Neural cell (in vitro differentiated cells): ENCODE measurements at regions not wholly inside any gene's neighbourhood (a gene's known extent, or its start where the extent isn't known, plus 50 kb on each side); places are given as distances from the start of the nearest gene placed in this dataset.

ENCODE experiments used
- H2AFZ ChIP-seq: fragments of 200-600, 300-800 bp; sonication (generic), shearing (Covaris generic); 2 replicates; pipeline ENCODE4 v1.6.0; 2014; ENCODE audit warnings: low read depth, mild to moderate bottlenecking, antibody characterized with exemption, low read length, moderate library complexity
- H3F3A ChIP-seq: fragments of 200-600 bp; shearing (Covaris generic); 2 replicates; pipeline ENCODE4 v1.6.1; 2016; ENCODE audit warnings: mild to moderate bottlenecking, moderate library complexity, mixed read lengths, antibody characterized with exemption, low read length; ENCODE audit not compliant: insufficient read depth, poor library complexity, severe bottlenecking
- H3K27ac ChIP-seq: fragments of 200-600, 300-800 bp; sonication (generic), shearing (Covaris generic); 2 replicates; pipeline ENCODE4 v1.5.1; 2014; ENCODE audit warnings: mild to moderate bottlenecking, low read length, moderate library complexity
- H3K27me3 ChIP-seq: fragments of 300-800, 200-600 bp; sonication (generic), shearing (Covaris generic); 2 replicates; pipeline ENCODE4 v1.6.0; 2014; ENCODE audit warnings: mild to moderate bottlenecking, low read depth, low read length, moderate library complexity; ENCODE audit not compliant: insufficient read depth
- H3K36me3 ChIP-seq: fragments of 300-800, 200-600 bp; sonication (generic), shearing (Covaris generic); 2 replicates; pipeline ENCODE4 v1.5.1; 2014; ENCODE audit warnings: mild to moderate bottlenecking, antibody characterized with exemption, low read length, moderate library complexity; ENCODE audit not compliant: insufficient read depth
- H3K4me2 ChIP-seq: fragments of 300-800, 200-600 bp; sonication (generic), shearing (Covaris generic); 2 replicates; pipeline ENCODE4 v1.6.0; 2014; ENCODE audit warnings: mild to moderate bottlenecking, low read length
- H3K4me3 ChIP-seq: fragments of 300-800, 200-600 bp; sonication (generic), shearing (Covaris generic); 2 replicates; pipeline ENCODE4 v1.5.1; 2014; ENCODE audit warnings: mild to moderate bottlenecking, low read length, moderate library complexity
- H3K79me2 ChIP-seq: fragments of 200-600 bp; shearing (Covaris generic); replicated peaks from 2 replicates; pipeline ENCODE4 v1.6.0; 2014; ENCODE audit warnings: mild to moderate bottlenecking, low read length, moderate library complexity; ENCODE audit not compliant: insufficient read depth
- H3K9ac ChIP-seq: fragments of 300-800, 200-600 bp; sonication (generic), shearing (Covaris generic); 2 replicates; pipeline ENCODE4 v1.6.1; 2016; ENCODE audit warnings: mild to moderate bottlenecking, low read length, mixed read lengths
- H3K9me2 ChIP-seq: fragments of 200-600 bp; shearing (Covaris generic); 2 replicates; pipeline ENCODE4 v1.6.1; 2016; ENCODE audit warnings: mild to moderate bottlenecking, low read length, mixed read lengths; ENCODE audit not compliant: insufficient read depth
- H3K9me3 ChIP-seq: fragments of 200-600, 300-800 bp; sonication (generic), shearing (Covaris generic); 2 replicates; pipeline ENCODE4 v1.6.1; 2016; ENCODE audit warnings: mild to moderate bottlenecking, mixed run types, low read length, moderate library complexity, mixed read lengths
- H4K20me1 ChIP-seq: fragments of 200-600 bp; shearing (Covaris generic); 2 replicates; pipeline ENCODE4 v1.6.1; 2016; ENCODE audit warnings: mild to moderate bottlenecking, mixed run types; ENCODE audit not compliant: insufficient read depth
- CTCF ChIP-seq: fragments of 450-650 bp; IDR thresholded peaks from 2 replicates; pipeline ENCODE4 v1.5.1; 2014; ENCODE audit warnings: antibody characterized with exemption, mild to moderate bottlenecking, moderate library complexity; ENCODE audit not compliant: poor library complexity, severe bottlenecking
- EP300 ChIP-seq: fragments of 450-650 bp; conservative IDR thresholded peaks from 2 replicates; pipeline ENCODE4 v1.6.1; 2014; ENCODE audit warnings: antibody characterized with exemption, mild to moderate bottlenecking, moderate library complexity; ENCODE audit not compliant: poor library complexity, severe bottlenecking
- EZH2 ChIP-seq: fragments of 200-600, 300-800 bp; shearing (Covaris generic), sonication (generic); IDR thresholded peaks from 2 replicates; pipeline ENCODE4 v1.6.1; 2014; ENCODE audit warnings: antibody characterized with exemption, low read length, borderline replicate concordance, mild to moderate bottlenecking; ENCODE audit not compliant: insufficient read depth, poor library complexity, severe bottlenecking
- MXI1 ChIP-seq: fragments of 450-650 bp; conservative IDR thresholded peaks from 2 replicates; pipeline ENCODE4 v1.6.1; 2014; ENCODE audit warnings: antibody characterized with exemption, mild to moderate bottlenecking; ENCODE audit not compliant: poor library complexity, severe bottlenecking
- POLR2AphosphoS5 ChIP-seq: IDR thresholded peaks from 2 replicates; pipeline ENCODE4 v1.6.1; 2012
- RAD21 ChIP-seq: fragments of 450-650 bp; conservative IDR thresholded peaks from 2 replicates; pipeline ENCODE4 v1.6.1; 2014; ENCODE audit warnings: antibody characterized with exemption, mild to moderate bottlenecking, moderate library complexity
- REST ChIP-seq: IDR thresholded peaks from 2 replicates; pipeline ENCODE4 v1.6.1; 2012; ENCODE audit warnings: borderline replicate concordance
- SMC3 ChIP-seq: fragments of 450-650 bp; conservative IDR thresholded peaks from 2 replicates; pipeline ENCODE4 v1.6.1; 2014; ENCODE audit warnings: antibody characterized with exemption, mild to moderate bottlenecking, moderate library complexity; ENCODE audit not compliant: poor library complexity
- TAF1 ChIP-seq: IDR thresholded peaks from 2 replicates; pipeline ENCODE4 v1.6.1; 2012; ENCODE audit warnings: low read depth

GRCh38 chr10:36764823-36765222, 360.6 kb upstream of the ANKRD30A start:
- Histone ChIP-seq H3F3A (no peaks in the 10 kb centered on the region), H4K20me1 (no peaks in the 10 kb centered on the region), H3K9me2 (no peaks in the 10 kb centered on the region), H3K4me3 (no peak overlapping the region), H3K79me2 (no peaks in the 10 kb centered on the region), H3K27ac (no peak overlapping the region), H3K36me3 (no peaks in the 10 kb centered on the region), H3K27me3 (no peaks in the 10 kb centered on the region), H2AFZ (no peak overlapping the region), H3K4me2 (no peak overlapping the region), H3K9ac (no peak overlapping the region), H3K9me3 (no peaks in the 10 kb centered on the region)
- TF ChIP-seq CTCF (no peak), REST (no peak), EZH2 (no peak), SMC3 (no peak), EP300 (no peak), MXI1 (no peak), RAD21 (no peak), POLR2AphosphoS5 (no peak), TAF1 (no peak)

- no peaks in the 10 kb centered on the region for H3K27me3 ChIP-seq
- no peak overlapping the region for H2AFZ ChIP-seq
- H3K9me2 ChIP-seq = no peaks in the 10 kb centered on the region
- H3K4me2 ChIP-seq = no peak overlapping the region
- H3K36me3 ChIP-seq = no peaks in the 10 kb centered on the region
- H3K9me3 ChIP-seq = no peaks in the 10 kb centered on the region
- TF ChIP-seq EZH2 (no peak), RAD21 (no peak), TAF1 (no peak), EP300 (no peak), SMC3 (no peak), POLR2AphosphoS5 (no peak), CTCF (no peak), REST (no peak), MXI1 (no peak)
- H3K79me2 ChIP-seq = no peaks in the 10 kb centered on the region
- no peak overlapping the region for H3K9ac ChIP-seq
- H3K27ac ChIP-seq = no peak overlapping the region
- H3F3A ChIP-seq = no peaks in the 10 kb centered on the region
- no peaks in the 10 kb centered on the region for H4K20me1 ChIP-seq
- no peak overlapping the region for H3K4me3 ChIP-seq
Measured at GRCh38 chr10:36761121-36761520, 364.3 kb upstream of the ANKRD30A start.
